ENCODE measurements at regions not wholly inside any gene's neighbourhood (a gene's known extent, or its start where the extent isn't known, plus 50 kb on each side); places are given as distances from the start of the nearest gene placed in this dataset.

- H3K27ac Mint-ChIP-seq, result no peak overlapping the region
- no peaks in the 10 kb centered on the region for H3K9me3 Mint-ChIP-seq
- H3K4me3 Mint-ChIP-seq, result no peak overlapping the region
- H3K27me3 Mint-ChIP-seq (ENCODE audit: low read depth), result no peaks in the 10 kb centered on the region
- no peaks in the 10 kb centered on the region for H3K4me1 Mint-ChIP-seq (ENCODE audit: low read depth)
- H3K36me3 Mint-ChIP-seq (ENCODE audit: low read depth), result no peaks in the 10 kb centered on the region
Observed at GRCh38 chrX:69018416-69019072, 146.7 kb downstream of the PJA1 start.

- H3K9me3 Mint-ChIP-seq, result no peaks in the 10 kb centered on the region
- no peaks in the 10 kb centered on the region for H3K36me3 Mint-ChIP-seq (ENCODE audit: low read depth)
- no peak overlapping the region for H3K27ac Mint-ChIP-seq
- no peaks in the 10 kb centered on the region for H3K4me1 Mint-ChIP-seq (ENCODE audit: low read depth)
- no peak overlapping the region for H3K4me3 Mint-ChIP-seq
- H3K27me3 Mint-ChIP-seq (ENCODE audit: low read depth), result no peaks in the 10 kb centered on the region
Observed at GRCh38 chrX:69016293-69016941, 148.8 kb downstream of the PJA1 start.

- Mint-ChIP-seq H3K36me3 (ENCODE audit: low read depth) (no peaks in the 10 kb centered on the region), H3K27me3 (ENCODE audit: low read depth) (no peaks in the 10 kb centered on the region), H3K4me3 (no peak overlapping the region), H3K27ac (no peak overlapping the region), H3K9me3 (no peaks in the 10 kb centered on the region), H3K4me1 (ENCODE audit: low read depth) (no peaks in the 10 kb centered on the region)
Observed at GRCh38 chrX:69015564-69016292, 149.5 kb downstream of the PJA1 start.

GRCh38 chrX:69015156-69015555 lies 150.1 kb downstream of the PJA1 start:
- Mint-ChIP-seq H3K36me3 (ENCODE audit: low read depth) (no peaks in the 10 kb centered on the region), H3K4me1 (ENCODE audit: low read depth) (no peaks in the 10 kb centered on the region), H3K27ac (no peak overlapping the region), H3K27me3 (ENCODE audit: low read depth) (no peaks in the 10 kb centered on the region), H3K9me3 (no peaks in the 10 kb centered on the region), H3K4me3 (no peak overlapping the region)

- Mint-ChIP-seq H3K9me3 (no peaks in the 10 kb centered on the region), H3K27ac (no peak overlapping the region), H3K27me3 (ENCODE audit: low read depth) (no peaks in the 10 kb centered on the region), H3K4me3 (no peak overlapping the region), H3K4me1 (ENCODE audit: low read depth) (no peaks in the 10 kb centered on the region), H3K36me3 (ENCODE audit: low read depth) (no peaks in the 10 kb centered on the region)
Observed at GRCh38 chrX:69014200-69014599, 151.1 kb downstream of the PJA1 start.

- no peaks in the 10 kb centered on the region for H3K36me3 Mint-ChIP-seq (ENCODE audit: low read depth)
- no peak overlapping the region for H3K4me3 Mint-ChIP-seq
- no peak overlapping the region for H3K27ac Mint-ChIP-seq
- no peaks in the 10 kb centered on the region for H3K9me3 Mint-ChIP-seq
- no peaks in the 10 kb centered on the region for H3K27me3 Mint-ChIP-seq (ENCODE audit: low read depth)
- H3K4me1 Mint-ChIP-seq (ENCODE audit: low read depth), result no peaks in the 10 kb centered on the region
Observed at GRCh38 chrX:69010339-69010738, 154.9 kb downstream of the PJA1 start.

GRCh38 chrX:69000877-69001276 lies 164.4 kb downstream of the PJA1 start:
- H3K36me3 Mint-ChIP-seq (ENCODE audit: low read depth), result no peaks in the 10 kb centered on the region
- no peaks in the 10 kb centered on the region for H3K9me3 Mint-ChIP-seq
- H3K27me3 Mint-ChIP-seq (ENCODE audit: low read depth), result no peaks in the 10 kb centered on the region
- no peak overlapping the region for H3K4me3 Mint-ChIP-seq
- H3K27ac Mint-ChIP-seq, result no peak overlapping the region
- no peaks in the 10 kb centered on the region for H3K4me1 Mint-ChIP-seq (ENCODE audit: low read depth)

- H3K9me3 Mint-ChIP-seq, result no peaks in the 10 kb centered on the region
- no peak overlapping the region for H3K27ac Mint-ChIP-seq
- no peaks in the 10 kb centered on the region for H3K27me3 Mint-ChIP-seq (ENCODE audit: low read depth)
- H3K4me3 Mint-ChIP-seq, result no peak overlapping the region
- H3K4me1 Mint-ChIP-seq (ENCODE audit: low read depth), result no peaks in the 10 kb centered on the region
- no peaks in the 10 kb centered on the region for H3K36me3 Mint-ChIP-seq (ENCODE audit: low read depth)
Observed at GRCh38 chrX:68999931-69000330, 165.3 kb downstream of the PJA1 start.

GRCh38 chrX:68999356-68999755 lies 165.9 kb downstream of the PJA1 start:
- H3K27me3 Mint-ChIP-seq (ENCODE audit: low read depth), result no peaks in the 10 kb centered on the region
- H3K27ac Mint-ChIP-seq, result no peak overlapping the region
- no peak overlapping the region for H3K4me3 Mint-ChIP-seq
- no peaks in the 10 kb centered on the region for H3K9me3 Mint-ChIP-seq
- H3K4me1 Mint-ChIP-seq (ENCODE audit: low read depth), result no peaks in the 10 kb centered on the region
- H3K36me3 Mint-ChIP-seq (ENCODE audit: low read depth), result no peaks in the 10 kb centered on the region

GRCh38 chrX:68998716-68999115 lies 166.5 kb downstream of the PJA1 start:
- no peak overlapping the region for H3K4me3 Mint-ChIP-seq
- no peaks in the 10 kb centered on the region for H3K4me1 Mint-ChIP-seq (ENCODE audit: low read depth)
- H3K27me3 Mint-ChIP-seq (ENCODE audit: low read depth), result no peaks in the 10 kb centered on the region
- no peaks in the 10 kb centered on the region for H3K9me3 Mint-ChIP-seq
- no peak overlapping the region for H3K27ac Mint-ChIP-seq
- no peaks in the 10 kb centered on the region for H3K36me3 Mint-ChIP-seq (ENCODE audit: low read depth)

GRCh38 chrX:68997911-68998310 lies 167.3 kb downstream of the PJA1 start:
- H3K27ac Mint-ChIP-seq, result no peak overlapping the region
- H3K27me3 Mint-ChIP-seq (ENCODE audit: low read depth), result no peaks in the 10 kb centered on the region
- H3K4me1 Mint-ChIP-seq (ENCODE audit: low read depth), result no peaks in the 10 kb centered on the region
- no peaks in the 10 kb centered on the region for H3K9me3 Mint-ChIP-seq
- no peaks in the 10 kb centered on the region for H3K36me3 Mint-ChIP-seq (ENCODE audit: low read depth)
- no peak overlapping the region for H3K4me3 Mint-ChIP-seq

GRCh38 chrX:68997511-68997910 lies 167.7 kb downstream of the PJA1 start:
- H3K36me3 Mint-ChIP-seq (ENCODE audit: low read depth), result no peaks in the 10 kb centered on the region
- H3K27me3 Mint-ChIP-seq (ENCODE audit: low read depth), result no peaks in the 10 kb centered on the region
- no peaks in the 10 kb centered on the region for H3K4me1 Mint-ChIP-seq (ENCODE audit: low read depth)
- no peaks in the 10 kb centered on the region for H3K9me3 Mint-ChIP-seq
- H3K27ac Mint-ChIP-seq, result no peak overlapping the region
- H3K4me3 Mint-ChIP-seq, result no peak overlapping the region

GRCh38 chrX:68995780-68996551 lies 167.1 kb downstream of the EFNB1 start:
- H3K4me1 Mint-ChIP-seq (ENCODE audit: low read depth), result no peaks in the 10 kb centered on the region
- no peaks in the 10 kb centered on the region for H3K27me3 Mint-ChIP-seq (ENCODE audit: low read depth)
- H3K27ac Mint-ChIP-seq, result no peak overlapping the region
- H3K4me3 Mint-ChIP-seq, result no peak overlapping the region
- no peaks in the 10 kb centered on the region for H3K36me3 Mint-ChIP-seq (ENCODE audit: low read depth)
- H3K9me3 Mint-ChIP-seq, result no peaks in the 10 kb centered on the region

GRCh38 chrX:68995386-68995779 lies 166.6 kb downstream of the EFNB1 start:
- Mint-ChIP-seq H3K4me1 (ENCODE audit: low read depth) (no peaks in the 10 kb centered on the region), H3K27ac (no peak overlapping the region), H3K4me3 (no peak overlapping the region), H3K36me3 (ENCODE audit: low read depth) (no peaks in the 10 kb centered on the region), H3K9me3 (no peaks in the 10 kb centered on the region), H3K27me3 (ENCODE audit: low read depth) (no peaks in the 10 kb centered on the region)

- no peaks in the 10 kb centered on the region for H3K27me3 Mint-ChIP-seq (ENCODE audit: low read depth)
- H3K27ac Mint-ChIP-seq, result no peak overlapping the region
- no peaks in the 10 kb centered on the region for H3K9me3 Mint-ChIP-seq
- H3K4me1 Mint-ChIP-seq (ENCODE audit: low read depth), result no peaks in the 10 kb centered on the region
- no peak overlapping the region for H3K4me3 Mint-ChIP-seq
- H3K36me3 Mint-ChIP-seq (ENCODE audit: low read depth), result no peaks in the 10 kb centered on the region
Observed at GRCh38 chrX:68994891-68995255, 166.1 kb downstream of the EFNB1 start.
